ENCODE measurements at regions not wholly inside any gene's neighbourhood (a gene's known extent, or its start where the extent isn't known, plus 50 kb on each side); places are given as distances from the start of the nearest gene placed in this dataset.

- TF ChIP-seq POLR2A (IDR thresholded peaks at IDR 0.05; ENCODE audit: low read depth, low read length) = no peak
- TF ChIP-seq POLR2AphosphoS5 (IDR thresholded peaks at IDR 0.05; ENCODE audit: low read depth, low read length) = no peak
These were observed 691.6 kb upstream of the CELF2 start for GRCh38 chr10:10326116-10326515.
